Progenitor cell of endocrine pancreas (in vitro differentiated cells): ENCODE measurements at regions not wholly inside any gene's neighbourhood (a gene's known extent, or its start where the extent isn't known, plus 50 kb on each side); places are given as distances from the start of the nearest gene placed in this dataset.

Experiments used
- DNase-seq: peaks from one replicate; pipeline ENCODE4 v3.0.0; 2021; ENCODE audit warnings: low spot score; ENCODE audit not compliant: unreplicated experiment
- H3K27ac Mint-ChIP-seq: 2 replicates; pipeline ENCODE4 v1.8.0; 2021; ENCODE audit warnings: mild to moderate bottlenecking, moderate library complexity, mixed read lengths
- H3K27me3 Mint-ChIP-seq: 2 replicates; pipeline ENCODE4 v1.8.0; 2021; ENCODE audit warnings: mixed read lengths
- H3K36me3 Mint-ChIP-seq: 2 replicates; pipeline ENCODE4 v1.8.0; 2022; ENCODE audit warnings: mixed read lengths; ENCODE audit not compliant: insufficient read depth
- H3K4me1 Mint-ChIP-seq: 2 replicates; pipeline ENCODE4 v1.8.0; 2021; ENCODE audit warnings: low read depth, mixed read lengths
- H3K4me3 Mint-ChIP-seq: 2 replicates; pipeline ENCODE4 v1.8.0; 2021; ENCODE audit warnings: low read depth, mild to moderate bottlenecking, moderate library complexity, mixed read lengths
- H3K9me3 Mint-ChIP-seq: 2 replicates; pipeline ENCODE4 v1.8.0; 2021; ENCODE audit warnings: low read depth, mixed read lengths
- CTCF ChIP-seq: fragments of 200-600 bp; sonication (generic); IDR thresholded peaks from one replicate; pipeline ENCODE4 v1.5.0; 2021; ENCODE audit warnings: antibody characterized with exemption, mild to moderate bottlenecking; ENCODE audit not compliant: unreplicated experiment

GRCh38 chr3:184511741-184512140, 49.8 kb upstream of the EPHB3 start:
- Mint-ChIP-seq H3K36me3 (peaks cover 2% of the 10 kb centered on the region), H3K27ac (no peak overlapping the region), H3K4me3 (no peak overlapping the region), H3K9me3 (peaks cover 6% of the 10 kb centered on the region), H3K4me1 (peaks cover 3% of the 10 kb centered on the region), H3K27me3 (peaks cover 85% of the 10 kb centered on the region)
- no peak for DNase-seq
- no peak for TF ChIP-seq CTCF
